DOHH2 (cell line): ENCODE measurements at regions not wholly inside any gene's neighbourhood (a gene's known extent, or its start where the extent isn't known, plus 50 kb on each side); places are given as distances from the start of the nearest gene placed in this dataset.
"Not testable (repeated sequence)": the region's sequence is repeated elsewhere in the genome, so short reads cannot be mapped to it uniquely, and the experiment has no call there.

Experiments
- H3F3A ChIP-seq: fragments of 200-600 bp; sonication (generic), shearing (Covaris generic); 2 replicates; pipeline ENCODE4 v1.6.0; 2016; ENCODE audit warnings: antibody characterized with exemption, mild to moderate bottlenecking; ENCODE audit not compliant: control insufficient read depth, insufficient read depth
- H3K27ac ChIP-seq: fragments of 200-600 bp; sonication (generic); 2 replicates; pipeline ENCODE4 v1.5.1; 2014; ENCODE audit warnings: low read depth, mild to moderate bottlenecking, low read length, moderate library complexity
- H3K27me3 ChIP-seq: fragments of 200-600 bp; sonication (generic); 2 replicates; pipeline ENCODE4 v1.6.1; 2014; ENCODE audit warnings: mild to moderate bottlenecking, low read length, mixed read lengths; ENCODE audit not compliant: control insufficient read depth
- H3K36me3 ChIP-seq: fragments of 200-600 bp; sonication (generic); 2 replicates; pipeline ENCODE4 v1.6.1; 2014; ENCODE audit warnings: mild to moderate bottlenecking, low read length, moderate library complexity, mixed read lengths; ENCODE audit not compliant: control insufficient read depth
- H3K4me1 ChIP-seq: fragments of 200-600 bp; sonication (generic); 2 replicates; pipeline ENCODE4 v1.6.1; 2014; ENCODE audit warnings: mild to moderate bottlenecking, low read length, mixed read lengths; ENCODE audit not compliant: control insufficient read depth
- H3K4me2 ChIP-seq: fragments of 200-600 bp; sonication (generic); 2 replicates; pipeline ENCODE4 v1.6.0; 2014; ENCODE audit warnings: mild to moderate bottlenecking, low read length, moderate library complexity
- H3K4me3 ChIP-seq: fragments of 200-600 bp; sonication (generic); 2 replicates; pipeline ENCODE4 v1.5.1; 2014; ENCODE audit warnings: mild to moderate bottlenecking, low read length, mixed read lengths
- H3K79me2 ChIP-seq: fragments of 200-600 bp; sonication (generic); 2 replicates; pipeline ENCODE4 v1.6.1; 2014; ENCODE audit warnings: mild to moderate bottlenecking, low read length, mixed read lengths; ENCODE audit not compliant: control insufficient read depth
- H3K9me2 ChIP-seq: fragments of 200-600 bp; sonication (generic); replicated peaks from 2 replicates; pipeline ENCODE4 v1.6.1; 2014; ENCODE audit warnings: mild to moderate bottlenecking, low read length, mixed read lengths; ENCODE audit not compliant: control insufficient read depth
- H3K9me3 ChIP-seq: fragments of 200-600 bp; sonication (generic); 2 replicates; pipeline ENCODE4 v1.6.1; 2014; ENCODE audit warnings: antibody characterized with exemption, low read length, mixed read lengths; ENCODE audit not compliant: control insufficient read depth, insufficient read depth
- H4K20me1 ChIP-seq: fragments of 200-600 bp; sonication (generic); 2 replicates; pipeline ENCODE4 v1.6.0; 2014; ENCODE audit warnings: low read depth, mild to moderate bottlenecking, antibody characterized with exemption, low read length, moderate library complexity; ENCODE audit not compliant: control insufficient read depth, insufficient read depth
- EZH2phosphoT487 ChIP-seq: fragments of 200-600 bp; sonication (generic); IDR thresholded peaks from 2 replicates; pipeline ENCODE4 v1.6.1; 2017; ENCODE audit warnings: borderline replicate concordance, mild to moderate bottlenecking, antibody characterized with exemption, low read length, moderate library complexity, mixed read lengths
- TF ChIP-seq, protein P1 (sequence below): fragments of 200-600 bp; sonication (generic); IDR thresholded peaks from one replicate; pipeline ENCODE4 v1.5.1; 2014; ENCODE audit warnings: antibody characterized with exemption, mild to moderate bottlenecking, low read depth, low read length; ENCODE audit not compliant: poor library complexity, severe bottlenecking

DNA sequence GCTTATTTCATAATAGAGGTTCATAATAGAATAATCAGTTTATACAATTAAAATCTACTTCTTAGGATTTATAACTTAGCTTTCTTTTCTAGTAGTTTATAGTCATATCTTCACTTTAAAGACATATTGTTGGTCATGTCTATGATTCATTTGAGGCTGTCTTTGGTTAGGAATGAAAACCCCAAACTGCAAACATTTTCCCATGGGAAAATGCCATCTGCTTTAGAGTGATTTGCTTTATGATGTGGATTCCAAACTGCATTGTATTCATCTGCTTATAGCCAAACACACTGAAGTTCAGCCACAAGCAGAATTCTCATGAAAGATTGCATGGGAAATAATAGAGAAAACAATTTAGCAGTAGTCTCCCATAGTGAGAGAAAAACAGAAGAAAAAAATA is 128.0 kb downstream of the RFPL4B start:
- no peaks in the 10 kb centered on the region for H3K36me3 ChIP-seq
- H3K4me3 ChIP-seq = no peak overlapping the region
- no peaks in the 10 kb centered on the region for H3K27me3 ChIP-seq
- no peaks in the 10 kb centered on the region for H3K9me3 ChIP-seq
- H3K9me2 ChIP-seq = no peaks in the 10 kb centered on the region
- H3F3A ChIP-seq = no peaks in the 10 kb centered on the region
- H3K79me2 ChIP-seq = no peaks in the 10 kb centered on the region
- no peaks in the 10 kb centered on the region for H4K20me1 ChIP-seq
- TF ChIP-seq, protein P1, sequence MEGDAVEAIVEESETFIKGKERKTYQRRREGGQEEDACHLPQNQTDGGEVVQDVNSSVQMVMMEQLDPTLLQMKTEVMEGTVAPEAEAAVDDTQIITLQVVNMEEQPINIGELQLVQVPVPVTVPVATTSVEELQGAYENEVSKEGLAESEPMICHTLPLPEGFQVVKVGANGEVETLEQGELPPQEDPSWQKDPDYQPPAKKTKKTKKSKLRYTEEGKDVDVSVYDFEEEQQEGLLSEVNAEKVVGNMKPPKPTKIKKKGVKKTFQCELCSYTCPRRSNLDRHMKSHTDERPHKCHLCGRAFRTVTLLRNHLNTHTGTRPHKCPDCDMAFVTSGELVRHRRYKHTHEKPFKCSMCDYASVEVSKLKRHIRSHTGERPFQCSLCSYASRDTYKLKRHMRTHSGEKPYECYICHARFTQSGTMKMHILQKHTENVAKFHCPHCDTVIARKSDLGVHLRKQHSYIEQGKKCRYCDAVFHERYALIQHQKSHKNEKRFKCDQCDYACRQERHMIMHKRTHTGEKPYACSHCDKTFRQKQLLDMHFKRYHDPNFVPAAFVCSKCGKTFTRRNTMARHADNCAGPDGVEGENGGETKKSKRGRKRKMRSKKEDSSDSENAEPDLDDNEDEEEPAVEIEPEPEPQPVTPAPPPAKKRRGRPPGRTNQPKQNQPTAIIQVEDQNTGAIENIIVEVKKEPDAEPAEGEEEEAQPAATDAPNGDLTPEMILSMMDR = no peak
- no peak for TF ChIP-seq EZH2phosphoT487
- H3K4me1 ChIP-seq = no peaks in the 10 kb centered on the region
- H3K27ac ChIP-seq = no peak overlapping the region
- H3K4me2 ChIP-seq = no peak overlapping the region

DNA sequence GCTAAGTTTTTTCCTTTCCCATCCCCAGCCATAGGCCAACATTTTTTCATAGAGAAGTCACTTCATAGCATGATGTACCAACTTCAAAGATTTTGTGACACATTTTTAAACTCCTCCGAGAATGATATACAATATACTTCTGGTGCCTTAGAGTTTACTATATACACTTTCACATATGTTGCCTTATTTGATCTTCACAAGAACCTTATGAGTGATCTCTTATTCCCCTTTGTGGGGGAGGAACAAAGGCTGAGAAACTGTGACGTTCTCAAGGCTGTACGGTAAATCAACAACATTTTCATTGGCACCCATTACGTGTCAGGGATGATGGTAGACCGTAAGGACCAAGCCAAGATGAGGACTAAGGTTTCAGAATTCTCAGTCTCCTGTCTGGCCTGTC is 130.0 kb downstream of the RFPL4B start:
- TF ChIP-seq, protein P1 = no peak
- no peak for TF ChIP-seq EZH2phosphoT487
- Histone ChIP-seq H3K27me3 (no peaks in the 10 kb centered on the region), H3K4me2 (no peak overlapping the region), H3F3A (no peaks in the 10 kb centered on the region), H3K36me3 (no peaks in the 10 kb centered on the region), H3K9me2 (no peaks in the 10 kb centered on the region), H4K20me1 (no peaks in the 10 kb centered on the region), H3K79me2 (no peaks in the 10 kb centered on the region), H3K4me3 (no peak overlapping the region), H3K9me3 (no peaks in the 10 kb centered on the region), H3K27ac (no peak overlapping the region), H3K4me1 (no peaks in the 10 kb centered on the region)

DNA sequence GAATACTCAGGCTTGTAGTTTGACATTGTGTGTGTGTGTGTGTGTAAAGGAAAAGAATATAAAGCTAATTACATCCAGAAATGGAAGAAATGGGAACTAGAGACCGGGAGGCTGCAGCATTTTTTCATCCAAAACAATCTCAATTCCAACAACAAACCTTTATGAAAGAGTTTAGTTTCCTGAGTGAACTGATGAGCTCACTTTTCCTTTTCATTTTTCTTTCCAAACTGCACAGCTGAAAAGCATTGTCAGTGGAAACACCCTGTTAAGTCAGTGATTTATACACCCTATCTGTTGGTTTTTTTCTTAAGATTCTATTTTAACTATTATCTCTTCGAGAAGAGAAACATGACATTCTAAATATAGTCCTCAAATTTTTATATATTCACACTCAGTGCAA is 130.9 kb downstream of the RFPL4B start:
- no peaks in the 10 kb centered on the region for H3K9me3 ChIP-seq
- no peak overlapping the region for H3K4me3 ChIP-seq
- H3F3A ChIP-seq = no peaks in the 10 kb centered on the region
- H3K79me2 ChIP-seq = no peaks in the 10 kb centered on the region
- no peaks in the 10 kb centered on the region for H3K9me2 ChIP-seq
- no peaks in the 10 kb centered on the region for H3K36me3 ChIP-seq
- no peak overlapping the region for H3K4me2 ChIP-seq
- no peak overlapping the region for H3K27ac ChIP-seq
- H3K27me3 ChIP-seq = no peaks in the 10 kb centered on the region
- no peaks in the 10 kb centered on the region for H4K20me1 ChIP-seq
- TF ChIP-seq EZH2phosphoT487 = no peak
- TF ChIP-seq, protein P1 = no peak
- no peaks in the 10 kb centered on the region for H3K4me1 ChIP-seq

DNA sequence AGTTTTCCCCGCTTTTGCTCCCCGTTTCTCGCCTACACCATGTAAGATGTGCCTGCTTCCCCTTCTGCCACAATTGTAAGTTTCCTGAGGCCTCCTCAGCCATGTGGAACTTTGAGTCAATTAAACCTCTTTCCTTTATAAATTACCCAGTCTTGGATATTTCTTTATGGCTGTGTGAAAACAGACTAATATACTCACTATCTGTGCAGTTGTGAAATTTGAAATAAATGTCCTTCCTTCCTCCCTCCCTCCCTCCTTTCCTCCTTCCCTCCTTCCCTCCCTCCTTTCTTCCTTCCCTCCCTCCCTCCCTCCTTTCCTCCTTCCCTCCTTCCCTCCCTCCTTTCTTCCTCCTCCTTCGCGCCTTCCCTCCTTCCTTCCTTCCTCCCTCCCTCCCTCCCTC is 132.8 kb downstream of the RFPL4B start:
- H3K27me3 ChIP-seq, H3K4me1 ChIP-seq, H3K9me2 ChIP-seq: not testable (repeated sequence)

More for the DNA sequence above, 132.8 kb downstream of the RFPL4B start:
- H3F3A ChIP-seq, H3K4me2 ChIP-seq, H3K27ac ChIP-seq, H3K4me3 ChIP-seq, H3K9me3 ChIP-seq, H3K36me3 ChIP-seq, H3K79me2 ChIP-seq, H4K20me1 ChIP-seq: not testable (repeated sequence)
